Lower leg skin (tissue), 3 donors: ENCODE measurements at regions not wholly inside any gene's neighbourhood (a gene's known extent, or its start where the extent isn't known, plus 50 kb on each side); places are given as distances from the start of the nearest gene placed in this dataset.

Source experiments
- POLR2A ChIP-seq, 2 donors: fragments of 450-650 bp; IDR thresholded peaks; one replicate each; pipeline ENCODE4 v1.6.1; 2016 to 2017; ENCODE audit warnings: antibody characterized with exemption in 2 of 2, mild to moderate bottlenecking in 1 of 2, moderate library complexity in 1 of 2
- TF ChIP-seq, protein P1 (sequence below), 3 donors: fragments of 450-650 bp; IDR thresholded peaks; one replicate each; pipeline ENCODE4 v1.5.1; 2016; ENCODE audit warnings: antibody characterized with exemption in 3 of 3, mild to moderate bottlenecking in 3 of 3, moderate library complexity in 2 of 3

GRCh38 chr6:105791583-105792318 is 294.4 kb upstream of the PRDM1 start:
- TF ChIP-seq, protein P1, sequence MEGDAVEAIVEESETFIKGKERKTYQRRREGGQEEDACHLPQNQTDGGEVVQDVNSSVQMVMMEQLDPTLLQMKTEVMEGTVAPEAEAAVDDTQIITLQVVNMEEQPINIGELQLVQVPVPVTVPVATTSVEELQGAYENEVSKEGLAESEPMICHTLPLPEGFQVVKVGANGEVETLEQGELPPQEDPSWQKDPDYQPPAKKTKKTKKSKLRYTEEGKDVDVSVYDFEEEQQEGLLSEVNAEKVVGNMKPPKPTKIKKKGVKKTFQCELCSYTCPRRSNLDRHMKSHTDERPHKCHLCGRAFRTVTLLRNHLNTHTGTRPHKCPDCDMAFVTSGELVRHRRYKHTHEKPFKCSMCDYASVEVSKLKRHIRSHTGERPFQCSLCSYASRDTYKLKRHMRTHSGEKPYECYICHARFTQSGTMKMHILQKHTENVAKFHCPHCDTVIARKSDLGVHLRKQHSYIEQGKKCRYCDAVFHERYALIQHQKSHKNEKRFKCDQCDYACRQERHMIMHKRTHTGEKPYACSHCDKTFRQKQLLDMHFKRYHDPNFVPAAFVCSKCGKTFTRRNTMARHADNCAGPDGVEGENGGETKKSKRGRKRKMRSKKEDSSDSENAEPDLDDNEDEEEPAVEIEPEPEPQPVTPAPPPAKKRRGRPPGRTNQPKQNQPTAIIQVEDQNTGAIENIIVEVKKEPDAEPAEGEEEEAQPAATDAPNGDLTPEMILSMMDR (IDR thresholded peaks at IDR 0.05): no peak
- TF ChIP-seq POLR2A (IDR thresholded peaks at IDR 0.05): no peak
